ENCODE measurements at regions not wholly inside any gene's neighbourhood (a gene's known extent, or its start where the extent isn't known, plus 50 kb on each side); places are given as distances from the start of the nearest gene placed in this dataset.

GRCh38 chr2:39512434-39512935 lies 75.4 kb upstream of the MAP4K3 start:
- TF ChIP-seq, protein P1, sequence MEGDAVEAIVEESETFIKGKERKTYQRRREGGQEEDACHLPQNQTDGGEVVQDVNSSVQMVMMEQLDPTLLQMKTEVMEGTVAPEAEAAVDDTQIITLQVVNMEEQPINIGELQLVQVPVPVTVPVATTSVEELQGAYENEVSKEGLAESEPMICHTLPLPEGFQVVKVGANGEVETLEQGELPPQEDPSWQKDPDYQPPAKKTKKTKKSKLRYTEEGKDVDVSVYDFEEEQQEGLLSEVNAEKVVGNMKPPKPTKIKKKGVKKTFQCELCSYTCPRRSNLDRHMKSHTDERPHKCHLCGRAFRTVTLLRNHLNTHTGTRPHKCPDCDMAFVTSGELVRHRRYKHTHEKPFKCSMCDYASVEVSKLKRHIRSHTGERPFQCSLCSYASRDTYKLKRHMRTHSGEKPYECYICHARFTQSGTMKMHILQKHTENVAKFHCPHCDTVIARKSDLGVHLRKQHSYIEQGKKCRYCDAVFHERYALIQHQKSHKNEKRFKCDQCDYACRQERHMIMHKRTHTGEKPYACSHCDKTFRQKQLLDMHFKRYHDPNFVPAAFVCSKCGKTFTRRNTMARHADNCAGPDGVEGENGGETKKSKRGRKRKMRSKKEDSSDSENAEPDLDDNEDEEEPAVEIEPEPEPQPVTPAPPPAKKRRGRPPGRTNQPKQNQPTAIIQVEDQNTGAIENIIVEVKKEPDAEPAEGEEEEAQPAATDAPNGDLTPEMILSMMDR (IDR thresholded peaks at IDR 0.05; ENCODE audit: insufficient read depth, low read depth, low read length, missing control alignments): no peak
- no peak for DNase-seq (ENCODE audit: low read depth)
- no peak overlapping the region for H3K4me3 ChIP-seq (ENCODE audit: low read depth, low read length)

DNA sequence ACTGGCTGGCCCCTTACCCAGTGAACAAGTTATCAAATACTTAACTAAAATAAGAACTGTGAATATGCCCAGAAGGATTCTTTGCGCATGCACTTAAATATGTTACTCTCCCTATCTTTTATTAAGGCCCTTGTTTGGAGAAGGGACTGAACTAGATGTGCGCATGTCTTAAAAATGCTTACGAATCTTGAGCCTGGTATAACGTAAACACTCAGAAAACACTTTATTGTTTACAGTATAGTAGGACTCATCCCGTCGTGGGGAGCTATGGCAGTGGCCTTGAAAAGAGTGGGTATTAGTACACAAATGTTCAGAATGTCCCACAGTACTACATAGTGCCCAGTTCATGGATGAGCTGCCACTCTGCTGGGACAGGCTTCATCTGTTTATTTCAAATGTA lies 75.9 kb upstream of the MAP4K3 start:
- DNase-seq (ENCODE audit: low read depth): no peak
- TF ChIP-seq, protein P1 (IDR thresholded peaks at IDR 0.05; ENCODE audit: insufficient read depth, low read depth, low read length, missing control alignments): no peak
- H3K4me3 ChIP-seq (ENCODE audit: low read depth, low read length): no peak overlapping the region

DNA sequence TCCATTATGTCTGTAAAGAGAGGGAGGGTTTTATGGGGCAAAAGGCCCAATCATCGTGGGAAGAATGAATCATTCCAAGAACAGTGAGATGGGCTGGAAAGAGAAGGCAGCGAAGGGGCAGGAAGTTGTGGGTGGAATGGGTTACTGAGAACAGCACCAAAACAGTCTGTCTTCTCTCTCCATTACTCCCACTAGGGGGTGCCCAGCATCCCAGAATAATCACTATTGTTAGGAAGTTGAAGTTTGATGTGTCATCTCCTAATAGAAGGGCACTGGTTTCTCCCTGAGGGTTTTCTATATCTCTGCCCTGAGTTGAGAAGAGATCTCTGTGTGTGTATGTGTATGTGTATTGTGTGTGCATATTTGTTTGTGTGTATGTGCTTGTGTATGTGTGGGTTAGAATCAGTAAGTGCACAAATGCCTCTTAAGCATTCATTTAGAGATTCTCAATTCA lies 76.6 kb upstream of the MAP4K3 start:
- TF ChIP-seq, protein P1 (IDR thresholded peaks at IDR 0.05; ENCODE audit: insufficient read depth, low read depth, low read length, missing control alignments): peak; percentile 52
- peak; percentile 74 for DNase-seq (ENCODE audit: low read depth)
- H3K4me3 ChIP-seq (ENCODE audit: low read depth, low read length): no peak overlapping the region

DNA sequence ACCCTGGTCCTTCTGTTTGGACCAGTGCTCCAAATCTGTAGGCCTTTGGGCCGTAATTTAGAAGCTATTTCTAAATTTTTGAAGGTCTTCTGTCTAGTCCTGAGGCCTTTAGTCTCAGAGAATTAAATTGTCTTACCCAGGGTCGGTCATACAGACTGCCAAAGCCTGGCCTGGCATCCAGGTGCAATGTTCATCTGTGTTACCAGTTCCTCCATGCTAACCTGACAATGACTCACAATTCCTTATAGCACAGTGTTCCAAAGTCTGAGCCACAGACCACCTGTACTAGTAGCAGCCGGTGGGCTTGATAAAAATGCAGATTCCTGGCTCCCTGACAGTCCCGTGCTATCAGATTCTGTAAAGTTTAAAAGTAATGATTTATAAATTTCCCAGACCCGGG lies 77.7 kb upstream of the MAP4K3 start:
- no peak for DNase-seq (ENCODE audit: low read depth)
- no peak overlapping the region for H3K4me3 ChIP-seq (ENCODE audit: low read depth, low read length)
- TF ChIP-seq, protein P1 (IDR thresholded peaks at IDR 0.05; ENCODE audit: insufficient read depth, low read depth, low read length, missing control alignments): no peak

DNA sequence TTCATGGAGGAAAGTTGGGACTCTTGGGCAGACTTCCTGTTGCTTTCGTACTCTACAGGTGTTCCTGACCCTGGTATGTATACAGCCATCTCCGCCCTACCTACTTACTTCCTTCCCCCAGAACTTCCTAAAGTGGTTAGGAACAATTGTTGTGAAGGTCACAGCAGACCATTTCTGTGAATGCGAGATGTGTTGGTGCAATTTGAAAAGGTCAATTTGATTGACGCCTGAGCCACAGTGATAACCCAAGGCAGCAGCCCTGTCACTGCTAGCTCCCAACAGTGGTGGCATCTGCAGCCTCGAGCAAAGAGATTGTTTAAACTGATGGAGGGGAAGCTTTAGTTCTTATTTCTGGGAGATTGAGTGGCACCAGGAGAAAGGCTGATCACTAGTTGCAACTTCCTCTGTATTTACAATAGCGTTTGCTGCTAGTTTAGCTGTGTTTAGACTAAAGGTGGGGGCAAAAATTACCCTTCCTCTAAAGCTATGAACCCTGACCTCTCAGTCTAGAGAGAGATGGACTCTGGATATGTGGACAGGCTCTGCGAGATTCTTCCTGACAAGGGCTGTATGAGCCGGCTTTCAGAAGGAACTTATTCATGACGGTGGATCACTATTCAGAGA lies 78.3 kb upstream of the MAP4K3 start:
- no peak for DNase-seq (ENCODE audit: low read depth)
- TF ChIP-seq, protein P1 (IDR thresholded peaks at IDR 0.05; ENCODE audit: insufficient read depth, low read depth, low read length, missing control alignments): no peak
- H3K4me3 ChIP-seq (ENCODE audit: low read depth, low read length): no peak overlapping the region

DNA sequence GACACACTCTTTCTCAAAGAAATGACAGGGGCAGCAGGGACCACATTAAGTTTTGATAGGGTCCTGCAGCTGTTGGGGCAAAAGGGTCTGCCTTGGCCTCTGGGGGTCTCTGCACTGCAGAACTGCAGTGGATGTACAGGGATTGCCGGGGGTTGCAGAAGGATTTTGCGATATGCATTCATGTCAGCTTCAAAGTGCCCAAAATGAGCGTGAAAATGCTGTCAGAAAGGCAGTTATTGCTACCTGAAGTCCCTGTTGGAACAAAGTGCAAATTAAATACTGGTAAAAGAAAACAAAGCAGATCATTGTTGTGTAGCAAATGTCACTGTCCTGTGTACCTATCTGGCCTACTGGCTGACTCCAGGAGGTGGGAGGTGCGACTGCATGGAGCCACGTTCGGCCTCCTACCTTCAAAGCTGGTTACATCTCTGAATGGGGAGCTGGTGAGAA lies 78.8 kb upstream of the MAP4K3 start:
- H3K4me3 ChIP-seq (ENCODE audit: low read depth, low read length): no peak overlapping the region
- DNase-seq (ENCODE audit: low read depth): no peak
- TF ChIP-seq, protein P1 (IDR thresholded peaks at IDR 0.05; ENCODE audit: insufficient read depth, low read depth, low read length, missing control alignments): no peak

Measured in GM12865 (cell line).